AG10803 (cell line): ENCODE measurements at regions not wholly inside any gene's neighbourhood (a gene's known extent, or its start where the extent isn't known, plus 50 kb on each side); places are given as distances from the start of the nearest gene placed in this dataset.
"Not testable (repeated sequence)": the region's sequence is repeated elsewhere in the genome, so short reads cannot be mapped to it uniquely, and the experiment has no call there.

Experiments used
- DNase-seq: peaks from one replicate; pipeline ENCODE4 v3.0.0; 2010; ENCODE audit warnings: low read depth
- H3K4me3 ChIP-seq: 2 replicates; pipeline ENCODE4 v1.5.1; 2011; ENCODE audit warnings: mild to moderate bottlenecking, low read length, control low read depth
- TF ChIP-seq, protein P1 (sequence below): conservative IDR thresholded peaks from 2 replicates; pipeline ENCODE4 v1.5.1; 2011; ENCODE audit warnings: mild to moderate bottlenecking, low read length, control low read depth, inconsistent platforms

DNA sequence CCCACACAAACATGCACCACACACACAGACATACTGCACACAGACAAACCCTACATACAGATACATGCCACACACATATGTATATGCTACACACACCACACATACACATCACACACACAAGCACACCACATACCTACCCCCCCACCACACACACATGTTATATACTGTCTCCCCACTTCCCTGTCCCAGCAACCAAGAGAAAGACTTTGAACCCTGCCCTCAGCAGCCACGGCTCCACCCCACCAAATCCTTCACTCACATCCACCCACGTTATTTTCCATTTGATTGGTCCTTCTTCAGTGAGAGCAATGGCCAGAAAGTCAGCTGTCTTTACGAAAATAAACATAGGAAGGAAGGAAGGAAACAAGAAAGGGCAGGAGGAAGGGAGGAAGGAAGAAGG lies 479.8 kb downstream of the DIRAS2 start:
- no peak overlapping the region for H3K4me3 ChIP-seq
- TF ChIP-seq, protein P1, sequence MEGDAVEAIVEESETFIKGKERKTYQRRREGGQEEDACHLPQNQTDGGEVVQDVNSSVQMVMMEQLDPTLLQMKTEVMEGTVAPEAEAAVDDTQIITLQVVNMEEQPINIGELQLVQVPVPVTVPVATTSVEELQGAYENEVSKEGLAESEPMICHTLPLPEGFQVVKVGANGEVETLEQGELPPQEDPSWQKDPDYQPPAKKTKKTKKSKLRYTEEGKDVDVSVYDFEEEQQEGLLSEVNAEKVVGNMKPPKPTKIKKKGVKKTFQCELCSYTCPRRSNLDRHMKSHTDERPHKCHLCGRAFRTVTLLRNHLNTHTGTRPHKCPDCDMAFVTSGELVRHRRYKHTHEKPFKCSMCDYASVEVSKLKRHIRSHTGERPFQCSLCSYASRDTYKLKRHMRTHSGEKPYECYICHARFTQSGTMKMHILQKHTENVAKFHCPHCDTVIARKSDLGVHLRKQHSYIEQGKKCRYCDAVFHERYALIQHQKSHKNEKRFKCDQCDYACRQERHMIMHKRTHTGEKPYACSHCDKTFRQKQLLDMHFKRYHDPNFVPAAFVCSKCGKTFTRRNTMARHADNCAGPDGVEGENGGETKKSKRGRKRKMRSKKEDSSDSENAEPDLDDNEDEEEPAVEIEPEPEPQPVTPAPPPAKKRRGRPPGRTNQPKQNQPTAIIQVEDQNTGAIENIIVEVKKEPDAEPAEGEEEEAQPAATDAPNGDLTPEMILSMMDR: no peak
- no peak for DNase-seq

DNA sequence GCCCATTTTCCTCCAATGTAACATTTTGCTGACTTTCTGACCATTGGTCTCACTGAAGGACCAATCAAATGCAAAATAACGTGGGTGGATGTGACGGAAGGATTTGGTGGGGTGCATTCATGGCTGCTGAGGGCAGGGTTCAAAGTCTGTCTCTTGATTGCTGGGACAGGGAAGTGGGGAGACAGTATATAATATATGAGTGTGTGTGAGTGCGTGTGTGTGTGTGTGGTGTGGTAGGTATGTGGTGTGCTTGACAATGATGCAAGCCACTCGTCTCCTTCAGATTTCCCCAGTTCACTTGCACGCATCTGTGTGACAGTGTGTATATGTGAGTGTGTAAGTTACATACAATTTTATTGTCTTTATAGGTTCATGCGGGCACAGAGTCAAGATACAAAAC lies 477.3 kb downstream of the DIRAS2 start:
- DNase-seq: no peak
- no peak overlapping the region for H3K4me3 ChIP-seq
- TF ChIP-seq, protein P1: no peak

DNA sequence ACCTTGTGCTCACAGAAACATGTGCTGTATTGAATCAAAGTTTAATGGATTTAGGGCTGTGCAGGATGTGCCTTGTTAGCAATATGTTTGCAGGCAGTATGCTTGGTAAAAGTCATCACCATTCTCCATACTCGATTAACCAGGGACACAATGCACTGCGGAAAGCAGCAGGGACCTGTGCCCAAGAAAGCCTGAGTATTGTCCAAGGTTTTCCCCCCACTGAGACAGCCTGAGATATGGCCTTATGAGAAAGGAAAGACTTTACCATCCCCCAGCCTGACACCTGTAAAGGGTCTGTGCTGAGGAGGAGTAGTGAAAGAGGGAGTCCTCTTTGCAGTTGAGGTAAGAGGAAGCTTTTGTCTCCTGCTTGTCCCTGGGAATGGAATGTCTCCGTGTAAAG lies 476.2 kb downstream of the DIRAS2 start:
- DNase-seq, H3K4me3 ChIP-seq: not testable (repeated sequence)

GRCh38 chr9:90167914-90168313 lies 474.7 kb downstream of the DIRAS2 start:
- DNase-seq: no peak
- TF ChIP-seq, protein P1: no peak

DNA sequence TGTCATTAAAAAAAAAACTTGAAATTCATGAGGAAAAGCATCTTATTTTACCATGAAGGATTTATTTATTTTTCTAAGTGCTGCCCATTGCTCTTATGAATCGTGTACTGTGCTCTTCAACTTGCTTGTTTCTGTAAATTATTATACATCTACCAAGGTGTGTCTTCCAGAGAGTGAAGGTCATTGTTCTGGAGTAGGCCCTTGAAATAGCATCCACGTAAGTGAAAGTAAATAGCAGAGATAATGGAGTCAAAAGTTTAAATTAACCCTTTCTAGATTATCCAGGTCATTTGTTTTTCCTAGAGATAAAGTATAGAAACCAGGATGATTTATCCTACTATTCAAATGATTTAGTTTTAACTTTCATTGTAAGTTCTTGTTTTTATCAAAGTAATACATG lies 473.1 kb downstream of the DIRAS2 start:
- no peak for DNase-seq
- no peak overlapping the region for H3K4me3 ChIP-seq
- TF ChIP-seq, protein P1: no peak

More at GRCh38 chr9:90167914-90168313, 474.7 kb downstream of the DIRAS2 start:
- H3K4me3 ChIP-seq: no peak overlapping the region

DNA sequence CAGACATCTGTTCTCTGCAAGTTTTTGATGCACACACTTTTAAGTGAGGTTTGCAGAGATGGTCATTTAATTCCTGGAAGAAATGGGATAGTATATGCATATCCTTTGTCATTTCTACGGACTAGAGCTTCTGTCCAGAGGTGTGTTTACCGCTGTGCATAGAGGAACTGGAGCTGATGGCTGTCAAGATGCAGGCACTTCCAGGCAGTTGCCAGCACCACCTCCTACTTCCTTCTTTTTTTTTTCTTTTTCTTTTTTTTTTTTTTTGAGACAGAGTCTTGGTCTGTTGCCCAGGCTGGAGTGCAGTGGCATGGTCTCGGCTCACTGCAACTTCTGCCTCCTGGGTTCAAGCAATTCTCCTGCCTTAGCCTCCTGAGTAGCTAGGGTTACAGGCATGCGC lies 468.7 kb downstream of the DIRAS2 start:
- not testable (repeated sequence) for H3K4me3 ChIP-seq, DNase-seq

- H3K4me3 ChIP-seq, DNase-seq: not testable (repeated sequence)
These were observed 468.3 kb downstream of the DIRAS2 start for GRCh38 chr9:90174346-90174745.

- TF ChIP-seq, protein P1: no peak
- DNase-seq: no peak
- H3K4me3 ChIP-seq: no peak overlapping the region
These were observed 467.4 kb downstream of the DIRAS2 start for GRCh38 chr9:90175257-90175656.

DNA sequence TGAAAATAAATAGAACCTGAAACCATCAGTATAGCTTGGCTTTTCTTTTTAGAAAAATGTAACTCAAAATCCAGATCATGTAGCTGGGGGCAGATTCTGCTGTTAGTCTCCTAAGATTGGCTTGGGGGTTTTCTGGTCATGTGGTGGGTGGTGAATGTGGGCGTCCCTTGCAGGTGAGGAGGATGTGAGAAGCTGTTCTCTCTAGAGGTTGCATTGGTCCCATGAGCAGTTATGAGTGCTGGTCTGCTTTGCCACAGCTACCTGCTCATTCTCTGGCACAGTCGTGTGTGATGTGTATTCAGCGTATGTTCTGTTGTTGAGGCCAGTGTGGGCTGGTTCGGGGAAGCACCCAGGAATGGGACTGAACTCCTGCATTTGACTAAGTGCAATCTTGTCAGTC lies 466.8 kb downstream of the DIRAS2 start:
- TF ChIP-seq, protein P1: no peak
- H3K4me3 ChIP-seq: no peak overlapping the region

More for the DNA sequence above, 466.8 kb downstream of the DIRAS2 start:
- DNase-seq: no peak
